ENCODE measurements at regions not wholly inside any gene's neighbourhood (a gene's known extent, or its start where the extent isn't known, plus 50 kb on each side); places are given as distances from the start of the nearest gene placed in this dataset.

DNA sequence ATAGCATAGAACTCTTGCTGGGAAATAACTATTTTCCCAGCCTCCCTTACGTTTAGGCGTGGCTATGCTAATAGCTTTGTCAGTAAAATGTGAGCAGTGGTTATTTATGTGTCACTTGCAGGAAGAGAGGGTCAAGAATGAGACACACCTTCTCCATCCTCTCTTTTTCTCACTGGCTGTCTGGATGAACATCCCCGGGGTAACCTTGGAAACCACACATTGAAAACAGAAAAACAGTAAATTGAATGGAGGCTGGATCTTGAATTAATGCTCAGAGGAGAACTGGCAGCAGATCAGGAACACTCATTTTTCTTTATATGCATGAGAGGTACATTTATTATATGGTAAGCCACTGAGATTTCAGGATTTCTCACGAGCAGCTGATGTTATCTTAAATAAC lies 127.6 kb downstream of the DNAJB9 start:
- TF ChIP-seq, protein P1, sequence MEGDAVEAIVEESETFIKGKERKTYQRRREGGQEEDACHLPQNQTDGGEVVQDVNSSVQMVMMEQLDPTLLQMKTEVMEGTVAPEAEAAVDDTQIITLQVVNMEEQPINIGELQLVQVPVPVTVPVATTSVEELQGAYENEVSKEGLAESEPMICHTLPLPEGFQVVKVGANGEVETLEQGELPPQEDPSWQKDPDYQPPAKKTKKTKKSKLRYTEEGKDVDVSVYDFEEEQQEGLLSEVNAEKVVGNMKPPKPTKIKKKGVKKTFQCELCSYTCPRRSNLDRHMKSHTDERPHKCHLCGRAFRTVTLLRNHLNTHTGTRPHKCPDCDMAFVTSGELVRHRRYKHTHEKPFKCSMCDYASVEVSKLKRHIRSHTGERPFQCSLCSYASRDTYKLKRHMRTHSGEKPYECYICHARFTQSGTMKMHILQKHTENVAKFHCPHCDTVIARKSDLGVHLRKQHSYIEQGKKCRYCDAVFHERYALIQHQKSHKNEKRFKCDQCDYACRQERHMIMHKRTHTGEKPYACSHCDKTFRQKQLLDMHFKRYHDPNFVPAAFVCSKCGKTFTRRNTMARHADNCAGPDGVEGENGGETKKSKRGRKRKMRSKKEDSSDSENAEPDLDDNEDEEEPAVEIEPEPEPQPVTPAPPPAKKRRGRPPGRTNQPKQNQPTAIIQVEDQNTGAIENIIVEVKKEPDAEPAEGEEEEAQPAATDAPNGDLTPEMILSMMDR (IDR thresholded peaks at IDR 0.05; ENCODE audit: low read depth, low read length, poor library complexity, severe bottlenecking) = no peak
- no peak for TF ChIP-seq EZH2phosphoT487 (IDR thresholded peaks at IDR 0.05; ENCODE audit: borderline replicate concordance, low read length)
